BE2C (cell line): ENCODE measurements at regions not wholly inside any gene's neighbourhood (a gene's known extent, or its start where the extent isn't known, plus 50 kb on each side); places are given as distances from the start of the nearest gene placed in this dataset.
"Not testable (repeated sequence)": the region's sequence is repeated elsewhere in the genome, so short reads cannot be mapped to it uniquely, and the experiment has no call there.

ENCODE experiments used
- DNase-seq: peaks from one replicate; pipeline ENCODE4 v3.0.0-alpha.2; 2020
- H3K27me3 ChIP-seq: fragments of 250-450 bp; sonication (Bioruptor Pico); 2 replicates; pipeline ENCODE4 v1.5.1; 2020; ENCODE audit warnings: mild to moderate bottlenecking
- H3K36me3 ChIP-seq: fragments of 250-450 bp; sonication (Bioruptor Pico); 2 replicates; pipeline ENCODE4 v1.5.1; 2020; ENCODE audit warnings: mild to moderate bottlenecking
- H3K4me1 ChIP-seq: fragments of 250-450 bp; sonication (Bioruptor Pico); 2 replicates; pipeline ENCODE4 v1.5.1; 2020
- H3K4me3 ChIP-seq: 2 replicates; pipeline ENCODE4 v1.5.1; 2011; ENCODE audit warnings: low read depth, low read length
- H3K9me3 ChIP-seq: fragments of 250-450 bp; sonication (Bioruptor Pico); 2 replicates; pipeline ENCODE4 v1.5.1; 2020
- TF ChIP-seq, protein P1 (sequence below): IDR thresholded peaks from 2 replicates; pipeline ENCODE4 v1.5.1; 2012; ENCODE audit warnings: mild to moderate bottlenecking, low read depth, low read length

GRCh38 chr18:39238981-39239660 lies 1673.5 kb upstream of the CELF4 start:
- Histone ChIP-seq H3K9me3 (no peaks in the 10 kb centered on the region), H3K4me1 (no peaks in the 10 kb centered on the region), H3K36me3 (no peaks in the 10 kb centered on the region), H3K4me3 (no peak overlapping the region), H3K27me3 (no peaks in the 10 kb centered on the region)
- TF ChIP-seq, protein P1, sequence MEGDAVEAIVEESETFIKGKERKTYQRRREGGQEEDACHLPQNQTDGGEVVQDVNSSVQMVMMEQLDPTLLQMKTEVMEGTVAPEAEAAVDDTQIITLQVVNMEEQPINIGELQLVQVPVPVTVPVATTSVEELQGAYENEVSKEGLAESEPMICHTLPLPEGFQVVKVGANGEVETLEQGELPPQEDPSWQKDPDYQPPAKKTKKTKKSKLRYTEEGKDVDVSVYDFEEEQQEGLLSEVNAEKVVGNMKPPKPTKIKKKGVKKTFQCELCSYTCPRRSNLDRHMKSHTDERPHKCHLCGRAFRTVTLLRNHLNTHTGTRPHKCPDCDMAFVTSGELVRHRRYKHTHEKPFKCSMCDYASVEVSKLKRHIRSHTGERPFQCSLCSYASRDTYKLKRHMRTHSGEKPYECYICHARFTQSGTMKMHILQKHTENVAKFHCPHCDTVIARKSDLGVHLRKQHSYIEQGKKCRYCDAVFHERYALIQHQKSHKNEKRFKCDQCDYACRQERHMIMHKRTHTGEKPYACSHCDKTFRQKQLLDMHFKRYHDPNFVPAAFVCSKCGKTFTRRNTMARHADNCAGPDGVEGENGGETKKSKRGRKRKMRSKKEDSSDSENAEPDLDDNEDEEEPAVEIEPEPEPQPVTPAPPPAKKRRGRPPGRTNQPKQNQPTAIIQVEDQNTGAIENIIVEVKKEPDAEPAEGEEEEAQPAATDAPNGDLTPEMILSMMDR, result no peak
- DNase-seq, result no peak

GRCh38 chr18:39235118-39235719 lies 1669.6 kb upstream of the CELF4 start:
- Histone ChIP-seq H3K9me3 (no peaks in the 10 kb centered on the region), H3K4me1 (no peaks in the 10 kb centered on the region), H3K27me3 (no peaks in the 10 kb centered on the region), H3K36me3 (no peaks in the 10 kb centered on the region), H3K4me3 (no peak overlapping the region)
- no peak for DNase-seq
- TF ChIP-seq, protein P1, result no peak

DNA sequence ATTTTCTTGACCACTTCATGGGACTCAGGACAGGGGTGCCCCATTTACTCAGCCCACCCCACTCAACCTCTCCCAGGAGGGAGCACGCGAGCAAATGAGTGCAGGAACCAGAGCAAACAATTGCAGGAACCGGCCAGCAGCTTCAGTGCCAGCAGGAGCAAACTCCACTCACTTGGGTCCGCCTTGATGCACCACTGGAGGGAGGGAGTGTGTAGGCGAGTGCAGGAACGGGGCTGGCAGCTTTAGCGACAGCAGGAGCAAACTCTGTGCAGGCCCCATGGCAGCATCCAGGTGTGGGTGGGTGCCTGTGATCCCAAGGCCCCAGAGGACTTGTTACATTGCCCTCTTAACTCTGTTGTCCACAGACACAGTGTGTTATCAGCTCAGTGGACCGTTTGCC lies 1667.3 kb upstream of the CELF4 start:
- no peak for DNase-seq
- no peaks in the 10 kb centered on the region for H3K4me1 ChIP-seq
- no peak overlapping the region for H3K4me3 ChIP-seq
- H3K27me3 ChIP-seq, result no peaks in the 10 kb centered on the region
- no peaks in the 10 kb centered on the region for H3K36me3 ChIP-seq
- H3K9me3 ChIP-seq, result no peaks in the 10 kb centered on the region
- TF ChIP-seq, protein P1, result no peak

- no peaks in the 10 kb centered on the region for H3K4me1 ChIP-seq
- H3K4me3 ChIP-seq, result no peak overlapping the region
- no peak for DNase-seq
- H3K27me3 ChIP-seq, result no peaks in the 10 kb centered on the region
- H3K36me3 ChIP-seq, result no peaks in the 10 kb centered on the region
- no peaks in the 10 kb centered on the region for H3K9me3 ChIP-seq
- TF ChIP-seq, protein P1, result no peak
Observed at GRCh38 chr18:39232490-39232889, 1666.9 kb upstream of the CELF4 start.

DNA sequence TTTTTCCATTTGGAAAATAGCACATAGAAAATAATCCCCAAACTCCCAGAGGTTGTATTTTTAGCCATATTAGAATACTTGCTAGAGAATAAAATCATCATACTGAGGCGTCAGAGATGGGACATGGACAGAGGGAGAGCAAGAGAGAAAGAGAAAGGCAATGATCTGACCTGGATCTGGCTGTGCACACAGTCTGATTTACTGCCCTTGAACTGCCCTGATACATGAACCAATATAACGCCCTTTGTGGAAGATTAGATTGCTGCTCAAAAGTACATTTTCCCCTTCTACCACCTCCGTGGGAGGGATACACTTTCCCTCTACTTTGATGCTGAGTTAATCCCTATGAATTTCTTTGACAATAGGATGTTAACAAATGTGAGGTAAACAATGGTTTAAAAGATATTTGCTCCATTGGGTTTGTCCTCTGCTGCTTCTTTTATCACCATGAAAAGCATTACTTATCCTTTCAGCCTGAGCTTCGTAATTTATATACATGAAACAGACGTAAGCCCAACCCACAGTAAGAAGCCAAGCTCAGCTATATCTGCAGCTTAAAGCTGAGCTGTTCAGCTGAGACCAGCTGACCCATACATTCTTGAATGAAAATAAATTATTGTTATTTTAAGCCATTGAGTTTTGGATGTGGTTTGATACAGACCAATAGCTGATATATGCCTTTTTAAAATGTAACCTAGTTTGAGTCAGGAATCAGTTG lies 1664.6 kb upstream of the CELF4 start:
- Histone ChIP-seq H3K27me3 (no peaks in the 10 kb centered on the region), H3K36me3 (no peaks in the 10 kb centered on the region), H3K4me1 (no peaks in the 10 kb centered on the region), H3K4me3 (no peak overlapping the region), H3K9me3 (no peaks in the 10 kb centered on the region)
- TF ChIP-seq, protein P1, result no peak
- no peak for DNase-seq

DNA sequence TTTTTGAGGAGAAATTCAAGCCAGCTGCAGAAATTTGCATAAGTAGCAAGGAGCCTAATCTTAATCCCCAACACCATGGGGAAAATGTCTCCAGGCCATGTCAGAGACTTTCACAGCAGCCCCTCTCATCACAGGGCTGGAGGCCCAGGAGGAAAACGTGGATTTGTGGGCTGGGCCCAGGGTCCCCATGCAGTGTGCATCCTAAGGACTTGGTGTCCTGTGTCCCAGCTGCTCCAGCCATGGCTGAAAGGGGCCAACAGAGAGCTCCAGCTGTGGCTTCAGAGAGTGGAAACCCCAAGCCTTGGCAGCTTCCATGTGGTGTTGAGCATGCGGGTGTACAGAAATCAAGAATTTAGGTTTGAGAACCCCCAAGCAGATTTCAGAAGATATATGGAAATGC lies 1662.2 kb upstream of the CELF4 start:
- not testable (repeated sequence) for H3K4me1 ChIP-seq, H3K36me3 ChIP-seq, H3K4me3 ChIP-seq, H3K27me3 ChIP-seq, H3K9me3 ChIP-seq, DNase-seq
